PC-9 (cell line): ENCODE measurements at regions not wholly inside any gene's neighbourhood (a gene's known extent, or its start where the extent isn't known, plus 50 kb on each side); places are given as distances from the start of the nearest gene placed in this dataset.

ENCODE experiments used
- BruUV-seq: library from RNA; stranded (reverse); fragments of 400-500 nt; replicated peaks from 2 replicates; lab custom pipeline; 2021; lab: Mats Ljungman, UMichigan
- CTCF ChIA-PET: fragments of 300-600 bp; sonication (Branson Sonifier 250); formaldehyde crosslinking; loops from one replicate; lab custom pipeline; 2022; ENCODE audit warnings: antibody characterized with exemption; lab: Charles Lee
- POLR2A ChIA-PET: fragments of 300-600 bp; sonication (Branson Sonifier 250); formaldehyde crosslinking; loops from one replicate; lab custom pipeline; 2022; ENCODE audit warnings: antibody characterized with exemption; ENCODE audit not compliant: unreplicated experiment; lab: Charles Lee
- DNase-seq, 2 experiments: peaks; one replicate each; pipeline versions ENCODE4 v3.0.0 to v3.0.0-alpha.2; 2015 to 2022; ENCODE audit warnings: mixed read lengths in 1 of 2
- H2AFZ ChIP-seq: fragments of 200-600 bp; sonication (generic); 2 replicates; pipeline ENCODE4 v1.8.1; 2017; ENCODE audit warnings: antibody characterized with exemption
- H3F3A ChIP-seq: fragments of 200-600 bp; sonication (generic); 2 replicates; pipeline ENCODE4 v1.8.1; 2017; ENCODE audit warnings: antibody characterized with exemption, mild to moderate bottlenecking, low read depth; ENCODE audit not compliant: insufficient read depth
- H3K27ac ChIP-seq: fragments of 200-600 bp; sonication (generic); 2 replicates; pipeline ENCODE4 v1.6.1; 2016; ENCODE audit warnings: mixed run types
- H3K27me3 ChIP-seq: fragments of 200-600 bp; sonication (generic); 2 replicates; pipeline ENCODE4 v1.6.1; 2016; ENCODE audit warnings: low read depth, mixed run types; ENCODE audit not compliant: insufficient read depth
- H3K36me3 ChIP-seq: fragments of 200-600 bp; sonication (generic); 2 replicates; pipeline ENCODE4 v1.6.1; 2016; ENCODE audit warnings: low read depth, mixed run types
- H3K4me1 ChIP-seq: fragments of 200-600 bp; sonication (generic); replicated peaks from 2 replicates; pipeline ENCODE4 v1.6.1; 2016; ENCODE audit warnings: mixed run types; ENCODE audit not compliant: insufficient read depth
- H3K4me2 ChIP-seq: fragments of 200-600 bp; sonication (generic); 2 replicates; pipeline ENCODE4 v1.6.1; 2017; ENCODE audit warnings: mixed run types
- H3K4me3 ChIP-seq: fragments of 200-600 bp; sonication (generic); 2 replicates; pipeline ENCODE4 v1.6.1; 2016; ENCODE audit warnings: mixed run types
- H3K79me2 ChIP-seq: fragments of 200-600 bp; sonication (generic); 2 replicates; pipeline ENCODE4 v1.6.1; 2017; ENCODE audit warnings: low read depth, mixed run types
- H3K9me2 ChIP-seq: fragments of 200-600 bp; sonication (generic); 2 replicates; pipeline ENCODE4 v1.8.1; 2017; ENCODE audit warnings: mild to moderate bottlenecking; ENCODE audit not compliant: insufficient read depth
- H3K9me3 ChIP-seq: fragments of 200-600 bp; sonication (generic); 2 replicates; pipeline ENCODE4 v1.8.1; 2016; ENCODE audit warnings: low read depth; ENCODE audit not compliant: insufficient read depth
- H4K20me1 ChIP-seq: fragments of 200-600 bp; sonication (generic); 2 replicates; pipeline ENCODE4 v1.8.1; 2017; ENCODE audit not compliant: insufficient read depth
- EZH2 ChIP-seq: fragments of 200-600 bp; sonication (generic); IDR thresholded peaks from 2 replicates; pipeline ENCODE4 v1.8.0; 2017; ENCODE audit warnings: antibody characterized with exemption, low read depth
- intact Hi-C: fragments of 100-400 bp; cut with micrococcal nuclease; formaldehyde crosslinking; loops from one replicate; pipeline ENCODE4 v1.10.0; 2022; ENCODE audit not compliant: unreplicated experiment
- TF ChIP-seq, protein P1 (sequence below): fragments of 200-600 bp; sonication (generic); conservative IDR thresholded peaks from 2 replicates; pipeline ENCODE4 v1.6.1; 2017; ENCODE audit warnings: mixed run types, antibody characterized with exemption, mild to moderate bottlenecking, moderate library complexity

DNA sequence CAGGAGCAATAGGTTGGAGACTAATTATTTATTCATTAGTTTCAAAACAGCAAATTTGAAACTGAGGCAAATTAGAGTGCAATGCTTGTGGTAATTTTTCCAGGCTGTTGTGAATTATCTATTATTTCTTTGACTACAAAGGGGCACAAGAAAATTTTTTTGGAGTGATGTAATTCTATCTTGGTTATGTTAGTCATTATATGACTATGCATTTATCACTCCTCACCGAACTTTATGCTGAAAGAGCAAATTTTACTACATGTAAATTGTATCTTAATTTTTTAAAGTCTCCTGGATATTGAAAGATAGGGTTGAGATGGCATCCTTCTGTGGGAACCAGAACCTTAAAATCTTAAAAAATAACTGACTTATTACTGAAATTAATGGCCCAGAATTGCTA is 320.0 kb upstream of the ROBO1 start:
- Histone ChIP-seq H3K36me3 (no peaks in the 10 kb centered on the region), H2AFZ (0 out of 2 replicates have a peak overlapping the region, but pooled peaks have one; percentile 33), H3K79me2 (no peaks in the 10 kb centered on the region), H4K20me1 (no peaks in the 10 kb centered on the region), H3K9me2 (no peaks in the 10 kb centered on the region), H3K9me3 (no peaks in the 10 kb centered on the region), H3F3A (no peaks in the 10 kb centered on the region), H3K27me3 (no peaks in the 10 kb centered on the region), H3K27ac (no peak overlapping the region), H3K4me2 (no peak overlapping the region), H3K4me3 (no peak overlapping the region), H3K4me1 (peaks cover 9% of the 10 kb centered on the region)
- TF ChIP-seq, protein P1, sequence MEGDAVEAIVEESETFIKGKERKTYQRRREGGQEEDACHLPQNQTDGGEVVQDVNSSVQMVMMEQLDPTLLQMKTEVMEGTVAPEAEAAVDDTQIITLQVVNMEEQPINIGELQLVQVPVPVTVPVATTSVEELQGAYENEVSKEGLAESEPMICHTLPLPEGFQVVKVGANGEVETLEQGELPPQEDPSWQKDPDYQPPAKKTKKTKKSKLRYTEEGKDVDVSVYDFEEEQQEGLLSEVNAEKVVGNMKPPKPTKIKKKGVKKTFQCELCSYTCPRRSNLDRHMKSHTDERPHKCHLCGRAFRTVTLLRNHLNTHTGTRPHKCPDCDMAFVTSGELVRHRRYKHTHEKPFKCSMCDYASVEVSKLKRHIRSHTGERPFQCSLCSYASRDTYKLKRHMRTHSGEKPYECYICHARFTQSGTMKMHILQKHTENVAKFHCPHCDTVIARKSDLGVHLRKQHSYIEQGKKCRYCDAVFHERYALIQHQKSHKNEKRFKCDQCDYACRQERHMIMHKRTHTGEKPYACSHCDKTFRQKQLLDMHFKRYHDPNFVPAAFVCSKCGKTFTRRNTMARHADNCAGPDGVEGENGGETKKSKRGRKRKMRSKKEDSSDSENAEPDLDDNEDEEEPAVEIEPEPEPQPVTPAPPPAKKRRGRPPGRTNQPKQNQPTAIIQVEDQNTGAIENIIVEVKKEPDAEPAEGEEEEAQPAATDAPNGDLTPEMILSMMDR = no peak
- TF ChIP-seq EZH2 = no peak
- intact Hi-C loops = no loop called here
- POLR2A ChIA-PET = no interaction called here
- peak in 1 of 2 experiments; percentile 46 for DNase-seq
- BruUV-seq = no TSS peak
- CTCF ChIA-PET = no interaction called here

DNA sequence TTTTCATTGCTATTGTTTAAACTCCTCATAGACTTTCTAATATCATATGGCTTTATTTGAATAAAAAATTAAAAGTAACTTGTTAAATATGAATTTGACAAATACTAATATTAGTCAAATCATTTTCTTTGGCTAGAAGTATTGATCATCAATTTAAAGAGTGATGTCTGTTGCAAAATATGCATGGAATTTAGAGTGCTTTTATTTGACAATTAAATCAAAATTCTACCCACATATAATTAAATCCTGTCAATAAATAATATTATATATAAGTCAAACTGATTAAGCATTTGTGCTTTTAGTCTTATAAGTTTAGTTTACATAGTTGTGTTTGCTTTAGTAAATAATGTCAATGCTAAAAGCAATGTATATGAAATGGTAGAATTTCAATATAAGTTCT is 318.6 kb upstream of the ROBO1 start:
- CTCF ChIA-PET = no interaction called here
- intact Hi-C loops = no loop called here
- POLR2A ChIA-PET = no interaction called here

GRCh38 chr3:80079886-80080285 is 312.1 kb upstream of the ROBO1 start:
- intact Hi-C loops = no loop called here
- no peaks in the 10 kb centered on the region for H3K79me2 ChIP-seq
- H4K20me1 ChIP-seq = no peaks in the 10 kb centered on the region
- TF ChIP-seq, protein P1 = no peak
- no peak for TF ChIP-seq EZH2
- ChIA-PET CTCF (no interaction called here), POLR2A (no interaction called here)
- H3K27me3 ChIP-seq = no peaks in the 10 kb centered on the region
- no peak for DNase-seq
- no peak overlapping the region for H3K4me3 ChIP-seq
- no peak overlapping the region for H3K4me2 ChIP-seq
- H2AFZ ChIP-seq = no peak overlapping the region
- H3K9me3 ChIP-seq = no peaks in the 10 kb centered on the region
- H3F3A ChIP-seq = no peaks in the 10 kb centered on the region
- H3K27ac ChIP-seq = no peak overlapping the region
- H3K36me3 ChIP-seq = no peaks in the 10 kb centered on the region
- BruUV-seq = no TSS peak
- no peaks in the 10 kb centered on the region for H3K4me1 ChIP-seq
- no peaks in the 10 kb centered on the region for H3K9me2 ChIP-seq

More for the DNA sequence above, 318.6 kb upstream of the ROBO1 start:
- Histone ChIP-seq H2AFZ (no peak overlapping the region), H3K9me3 (no peaks in the 10 kb centered on the region), H3F3A (no peaks in the 10 kb centered on the region), H3K27ac (no peak overlapping the region), H4K20me1 (no peaks in the 10 kb centered on the region), H3K36me3 (no peaks in the 10 kb centered on the region), H3K27me3 (no peaks in the 10 kb centered on the region), H3K79me2 (no peaks in the 10 kb centered on the region), H3K9me2 (no peaks in the 10 kb centered on the region), H3K4me3 (no peak overlapping the region), H3K4me1 (peaks cover 9% of the 10 kb centered on the region), H3K4me2 (no peak overlapping the region)
- no peak for TF ChIP-seq EZH2
- TF ChIP-seq, protein P1 = no peak
- no peak for DNase-seq
- BruUV-seq = no TSS peak
